Epidermal melanocyte (primary cell): ENCODE measurements at regions not wholly inside any gene's neighbourhood (a gene's known extent, or its start where the extent isn't known, plus 50 kb on each side); places are given as distances from the start of the nearest gene placed in this dataset.
A peak's percentile ranks its signal among the peaks of the same experiment; 100 is the strongest.

Source experiments
- DNase-seq: peaks from one replicate; pipeline ENCODE4 v3.0.0; 2011; ENCODE audit warnings: low spot score; ENCODE audit not compliant: insufficient read length

DNA sequence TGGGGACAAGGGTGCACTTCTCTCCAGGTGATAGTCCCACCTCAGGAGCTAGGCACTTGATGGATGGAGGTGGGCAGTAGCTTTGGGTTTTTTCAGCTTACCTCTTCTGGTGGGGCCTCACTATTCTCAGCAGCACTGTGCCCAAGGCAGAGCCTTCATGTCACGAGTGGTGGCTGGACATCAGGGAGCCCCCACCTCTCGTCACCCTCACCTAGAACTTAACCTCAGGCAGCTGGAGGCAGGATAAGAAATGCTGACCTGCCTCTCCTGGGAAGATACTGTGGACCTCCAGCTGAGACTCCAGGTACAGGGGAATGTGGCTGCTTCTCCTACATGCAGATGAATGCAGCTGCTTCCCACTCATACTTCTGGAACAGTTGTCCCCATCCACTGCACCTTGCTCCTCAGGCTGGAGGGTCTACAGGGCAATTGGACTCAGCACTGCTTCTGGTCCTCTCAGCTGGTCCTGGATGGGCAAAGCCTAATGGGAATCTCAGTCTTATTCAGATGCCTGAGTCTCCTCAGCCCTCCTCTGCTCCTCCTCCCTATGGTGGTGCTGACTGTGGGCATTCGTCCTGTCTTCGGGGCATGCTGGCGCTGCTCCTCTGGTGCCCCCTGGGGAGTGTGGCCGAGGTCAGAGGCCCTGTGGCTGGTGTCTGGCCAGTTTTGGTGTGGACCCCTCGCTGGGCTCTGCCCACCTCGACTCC is 129.9 kb downstream of the KLF13 start:
- DNase-seq: no peak

GRCh38 chr15:31457161-31457560 is 130.5 kb downstream of the KLF13 start:
- no peak for DNase-seq

DNA sequence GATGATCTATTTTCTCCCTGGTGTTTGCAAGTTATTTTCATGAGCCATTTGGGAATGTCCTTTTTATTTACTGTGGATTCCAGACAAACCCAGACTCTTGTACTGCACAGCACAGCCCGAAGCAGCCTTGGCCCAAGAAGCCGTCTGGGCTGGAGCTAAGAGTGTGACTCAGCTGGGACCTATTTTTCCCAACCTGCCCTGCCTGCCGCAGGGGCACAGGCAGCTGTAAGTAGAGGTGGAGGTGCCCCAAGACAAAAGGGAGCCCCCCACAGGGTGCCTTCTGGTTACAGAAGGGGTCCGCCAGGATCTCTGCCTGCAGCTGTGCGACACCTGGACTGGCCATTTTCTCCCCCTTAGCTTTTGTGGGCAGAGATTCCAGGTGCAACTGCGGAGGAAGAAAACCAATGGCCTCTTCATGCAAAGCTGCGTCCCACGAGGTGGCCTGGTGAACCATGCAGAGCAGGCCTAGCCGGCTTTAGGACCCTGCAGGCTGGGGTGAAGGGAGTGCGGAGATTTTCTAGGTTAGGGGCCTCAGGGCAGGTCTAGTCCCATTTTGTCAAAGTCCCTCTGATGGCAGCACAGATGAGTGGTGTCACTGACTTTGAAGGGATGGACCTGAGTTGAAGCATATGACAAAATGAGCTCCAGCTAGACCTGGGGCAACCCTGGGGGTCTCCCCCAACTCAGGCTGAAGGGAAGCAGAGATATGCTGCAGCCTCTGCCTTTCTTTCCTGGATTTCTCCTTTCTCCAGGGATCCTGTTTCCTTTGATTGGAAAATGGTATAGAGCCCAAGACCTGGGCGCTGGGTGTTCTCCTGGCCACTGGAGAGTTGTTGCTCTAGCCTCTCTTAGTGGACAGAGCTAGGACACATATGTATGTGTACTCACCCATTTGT is 131.2 kb downstream of the KLF13 start:
- no peak for DNase-seq

DNA sequence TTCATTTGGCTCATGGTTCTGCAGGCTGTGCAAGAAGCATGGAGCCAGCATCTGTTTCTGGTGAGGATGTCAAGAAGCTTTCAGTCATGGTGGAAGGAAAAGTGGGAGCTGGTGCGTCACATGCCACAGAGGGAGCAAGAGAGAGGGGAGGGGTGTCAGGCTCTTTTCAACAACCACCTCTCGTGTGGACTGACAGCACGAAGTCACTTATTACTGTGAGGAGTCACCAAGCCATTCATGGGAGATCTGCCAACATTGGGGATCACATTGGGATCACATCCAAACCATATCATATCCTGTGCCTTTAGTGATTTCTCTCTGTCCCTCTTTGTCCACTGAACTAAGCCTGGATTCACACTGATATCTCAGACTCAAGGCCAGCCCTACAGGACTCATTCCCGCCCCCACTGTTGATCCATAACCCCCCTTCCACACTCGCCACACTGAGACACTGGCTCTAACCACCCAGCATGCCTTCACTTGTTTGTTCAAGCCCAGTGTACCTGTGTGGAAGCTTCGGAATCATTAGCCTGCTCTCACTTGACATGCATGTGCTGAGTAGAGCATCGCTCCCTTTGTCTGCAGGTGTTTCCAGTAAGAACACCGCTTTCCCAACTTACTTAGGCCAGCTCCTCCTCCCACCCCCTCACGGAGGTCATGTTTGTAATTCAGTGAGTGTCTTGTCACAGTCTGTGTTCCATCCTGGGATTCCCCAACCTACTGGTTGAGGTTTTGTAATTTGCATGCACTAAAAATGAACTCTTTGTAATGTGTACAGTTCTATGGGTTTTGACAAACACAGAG is 132.2 kb downstream of the KLF13 start:
- DNase-seq: no peak

- no peak for DNase-seq
These were observed 132.7 kb downstream of the KLF13 start for GRCh38 chr15:31459400-31459748.

- no peak for DNase-seq
These were observed 134.7 kb downstream of the KLF13 start for GRCh38 chr15:31461375-31461774.

DNA sequence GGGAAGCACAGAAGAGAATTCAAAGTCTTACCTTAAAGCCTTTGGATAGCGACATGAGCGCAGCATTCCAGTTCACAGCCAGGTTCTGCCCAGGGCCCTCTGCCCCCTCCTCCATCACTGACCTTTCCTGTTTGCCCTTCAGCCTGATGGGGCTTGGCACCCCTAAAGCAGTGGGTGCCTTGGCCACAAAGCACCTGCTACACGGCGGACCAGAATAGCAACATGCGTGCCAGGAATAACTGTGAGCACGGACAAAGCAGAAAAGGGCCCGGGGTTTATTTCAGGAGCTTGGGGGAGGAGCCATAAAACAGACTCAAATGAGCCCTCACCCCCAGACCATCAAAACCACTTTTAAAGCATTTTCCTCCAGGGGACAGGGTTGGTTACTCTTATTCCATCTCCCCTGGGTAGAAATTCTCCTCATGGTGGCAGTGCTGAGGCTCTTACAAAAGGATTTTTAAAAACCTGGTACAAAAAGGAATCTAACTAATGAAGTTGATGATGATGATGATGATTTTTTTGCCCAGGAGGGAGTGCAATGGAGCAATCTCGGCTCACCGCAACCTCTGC is 135.4 kb downstream of the KLF13 start:
- no peak for DNase-seq

DNA sequence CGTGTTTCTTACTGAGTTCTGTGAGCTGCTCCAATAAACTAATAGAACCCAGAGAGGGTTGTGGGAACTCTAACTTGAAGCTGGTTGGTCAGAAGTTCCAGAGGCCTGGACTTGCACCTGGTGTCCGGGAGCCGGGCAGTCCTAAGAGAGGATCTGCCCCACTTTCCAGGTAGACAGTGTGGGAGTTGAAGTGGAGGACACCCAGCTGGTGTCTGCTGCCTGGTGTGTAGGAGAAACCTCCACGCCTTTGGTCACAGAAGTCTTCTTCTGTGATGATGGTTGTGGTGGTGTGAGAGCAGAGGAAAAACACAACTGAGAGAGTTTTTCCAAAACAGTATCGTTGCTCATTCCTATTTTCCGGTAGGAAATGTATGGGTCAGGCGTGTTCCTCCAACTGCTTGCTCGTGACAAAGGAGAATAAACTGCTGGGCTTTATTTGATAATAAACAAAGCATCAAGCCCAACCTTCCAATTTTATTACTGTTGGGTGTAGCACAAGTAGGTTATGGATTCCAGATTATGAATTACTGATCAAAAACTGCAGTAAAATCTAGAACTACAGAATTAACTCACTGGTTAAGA is 137.0 kb downstream of the KLF13 start:
- DNase-seq: no peak

GRCh38 chr15:31464216-31465082 is 137.8 kb downstream of the KLF13 start:
- no peak for DNase-seq

GRCh38 chr15:31465083-31465955 is 138.7 kb downstream of the KLF13 start:
- DNase-seq: no peak

DNA sequence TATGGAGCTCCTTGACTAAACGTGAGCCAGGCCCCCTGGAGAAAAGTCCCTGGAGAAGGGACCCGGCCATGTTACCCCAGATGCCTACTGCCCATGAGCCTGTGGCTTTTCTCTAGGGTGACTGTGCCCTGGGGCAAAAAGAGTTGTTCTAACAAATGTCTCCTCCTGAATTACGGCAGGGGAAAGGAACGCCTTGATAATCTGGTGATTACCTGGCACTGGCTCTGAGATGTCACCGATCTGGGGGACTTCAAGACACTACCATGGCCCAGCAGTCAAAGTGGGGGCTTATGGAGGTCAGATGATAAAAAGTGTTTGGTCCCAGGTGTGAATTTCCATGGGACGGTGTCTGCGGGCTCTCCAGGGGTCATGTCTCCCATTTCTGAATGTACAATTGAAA is 140.7 kb downstream of the KLF13 start:
- DNase-seq: no peak

GRCh38 chr15:31468911-31469785 is 142.5 kb downstream of the KLF13 start:
- no peak for DNase-seq

DNA sequence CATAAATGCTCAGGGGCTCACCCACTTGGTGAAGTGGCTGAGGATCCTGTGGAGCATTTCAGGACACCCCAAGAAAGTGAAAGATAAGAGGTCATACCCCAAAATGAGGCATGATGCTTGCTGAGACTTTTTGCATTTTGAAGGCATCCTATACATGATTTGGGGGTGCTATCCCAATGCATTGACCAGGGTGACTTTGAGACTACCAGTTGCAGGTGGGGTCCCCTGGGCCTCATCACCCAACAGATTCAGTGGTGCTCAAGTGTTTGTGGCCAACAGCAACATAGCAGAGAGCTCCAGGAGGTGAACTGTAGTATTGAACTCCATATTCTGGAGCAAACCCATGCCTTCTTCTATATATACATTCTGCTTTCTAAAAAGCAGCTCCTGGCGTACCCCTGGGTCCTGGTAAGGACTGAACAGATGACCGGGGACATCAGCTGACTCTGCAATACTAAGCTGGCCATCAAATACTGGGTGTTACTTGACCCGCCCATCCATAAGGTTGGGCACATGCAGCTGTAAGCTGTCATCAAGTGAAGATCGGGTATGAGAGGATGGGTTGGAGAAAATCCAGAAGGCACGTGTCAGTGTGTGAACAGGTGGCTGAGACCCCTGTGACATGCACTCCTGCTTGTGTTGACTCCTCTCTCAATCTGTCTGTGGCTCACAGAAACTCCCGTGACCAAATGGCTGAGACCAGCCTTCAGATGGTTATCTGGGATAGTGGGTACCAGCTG is 143.3 kb downstream of the KLF13 start:
- no peak for DNase-seq

- DNase-seq: no peak
These were observed 144.1 kb downstream of the KLF13 start for GRCh38 chr15:31470756-31471155.

DNA sequence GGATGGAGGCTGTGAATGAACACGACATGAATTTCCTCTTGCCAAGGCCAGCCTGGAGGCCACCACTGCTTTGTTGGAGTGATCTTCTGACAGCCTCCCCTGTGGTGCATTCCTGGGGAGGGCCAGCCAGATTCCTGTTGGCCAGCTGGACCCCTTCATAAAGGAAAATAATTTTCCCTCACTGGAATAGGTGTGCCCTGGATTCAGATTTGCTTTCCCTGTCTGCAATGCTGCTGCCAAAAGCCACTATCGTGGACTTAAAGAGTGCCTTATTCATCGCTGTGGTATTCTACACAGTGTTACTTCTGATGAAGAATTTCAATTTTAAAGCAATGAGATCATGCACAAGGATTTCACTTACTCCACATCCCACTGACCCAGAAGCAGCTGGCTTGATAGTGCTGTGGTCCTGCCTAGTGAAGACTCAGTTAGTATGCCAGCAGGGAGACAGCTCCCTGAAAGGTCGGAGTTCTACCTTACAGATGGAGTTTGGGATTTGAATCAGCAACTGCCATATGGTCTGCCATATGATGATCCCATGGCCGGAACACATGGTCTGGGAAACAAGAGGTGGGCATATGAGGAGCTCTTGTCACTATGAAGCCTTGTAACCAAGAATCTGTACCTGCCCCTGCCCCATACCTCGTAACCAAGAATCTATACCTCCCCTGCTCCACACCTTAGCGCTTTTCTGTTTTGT is 145.2 kb downstream of the KLF13 start:
- peak; percentile 76 for DNase-seq

DNA sequence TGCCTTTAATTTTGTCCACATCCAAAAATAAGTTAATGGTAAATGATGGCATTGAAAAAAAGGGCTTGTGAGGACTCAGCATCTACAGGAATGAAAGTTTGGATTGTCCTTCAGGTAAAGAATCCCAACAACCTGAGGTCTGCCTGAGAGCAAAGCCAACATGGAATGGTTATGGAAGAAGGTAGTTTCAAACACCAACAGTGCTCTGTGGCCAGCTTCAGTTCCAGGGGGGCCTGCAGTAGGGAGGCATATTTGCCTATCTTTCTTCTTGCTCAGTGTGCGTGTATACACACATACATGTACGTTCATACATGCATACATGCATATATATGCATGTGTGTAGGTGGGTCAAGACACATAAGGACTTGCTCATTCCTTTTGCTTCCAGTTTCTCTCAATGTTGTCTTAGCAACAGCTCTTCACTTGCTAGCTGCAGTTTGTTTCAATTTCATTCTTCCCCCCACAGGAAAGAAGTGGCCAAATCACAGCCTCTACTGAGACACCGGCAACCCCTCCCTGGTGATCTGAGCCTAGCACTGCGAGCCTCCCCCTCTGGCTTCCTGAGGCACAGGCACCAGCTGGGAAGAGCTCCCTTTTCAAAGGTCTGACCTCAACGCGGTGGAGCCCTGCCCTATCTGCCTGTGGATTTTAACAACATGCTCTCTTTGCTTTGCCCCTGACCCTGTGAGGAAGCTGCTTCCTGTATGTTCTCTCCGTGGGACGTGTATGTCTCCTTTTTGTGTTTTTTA is 146.2 kb downstream of the KLF13 start:
- no peak for DNase-seq
